ENCODE measurements at regions not wholly inside any gene's neighbourhood (a gene's known extent, or its start where the extent isn't known, plus 50 kb on each side); places are given as distances from the start of the nearest gene placed in this dataset.

DNA sequence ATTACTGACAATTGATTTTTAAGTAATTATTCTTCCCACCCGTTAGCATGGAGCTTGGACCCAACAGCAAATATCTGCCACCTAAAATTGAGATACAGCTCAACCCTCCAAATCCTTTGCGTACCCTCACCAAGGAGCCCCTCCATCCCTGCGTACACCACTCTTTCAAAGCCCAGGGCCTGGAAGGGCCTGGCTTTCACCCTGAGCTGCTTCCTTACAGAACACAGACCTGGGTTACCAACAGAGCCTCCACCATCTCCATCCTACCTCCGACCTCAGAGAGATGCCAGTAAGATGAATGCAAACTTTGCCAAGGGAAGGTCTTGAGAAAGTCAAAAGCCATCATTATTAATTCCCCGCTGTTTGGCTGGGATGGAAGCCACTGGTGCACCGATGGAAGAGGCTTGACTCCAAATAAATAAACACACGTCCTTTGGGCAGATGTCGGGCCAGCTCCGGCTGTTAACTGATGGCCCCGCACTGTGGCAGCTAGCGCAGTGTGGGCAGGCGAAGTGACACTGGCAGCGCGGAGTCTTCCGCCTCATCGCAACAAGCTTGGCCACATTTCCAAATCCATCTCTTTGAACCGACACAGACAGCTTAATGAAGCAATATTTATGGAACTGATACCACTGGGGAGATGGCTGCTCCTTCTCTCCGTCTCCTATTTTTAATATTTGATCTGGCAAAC lies 150.2 kb upstream of the VSTM2B start:
- no peak for DNase-seq

GRCh38 chr19:29376855-29377354 lies 148.9 kb upstream of the VSTM2B start:
- DNase-seq = no peak

- no peak for DNase-seq
These were observed 147.7 kb upstream of the VSTM2B start for GRCh38 chr19:29378126-29378525.

DNA sequence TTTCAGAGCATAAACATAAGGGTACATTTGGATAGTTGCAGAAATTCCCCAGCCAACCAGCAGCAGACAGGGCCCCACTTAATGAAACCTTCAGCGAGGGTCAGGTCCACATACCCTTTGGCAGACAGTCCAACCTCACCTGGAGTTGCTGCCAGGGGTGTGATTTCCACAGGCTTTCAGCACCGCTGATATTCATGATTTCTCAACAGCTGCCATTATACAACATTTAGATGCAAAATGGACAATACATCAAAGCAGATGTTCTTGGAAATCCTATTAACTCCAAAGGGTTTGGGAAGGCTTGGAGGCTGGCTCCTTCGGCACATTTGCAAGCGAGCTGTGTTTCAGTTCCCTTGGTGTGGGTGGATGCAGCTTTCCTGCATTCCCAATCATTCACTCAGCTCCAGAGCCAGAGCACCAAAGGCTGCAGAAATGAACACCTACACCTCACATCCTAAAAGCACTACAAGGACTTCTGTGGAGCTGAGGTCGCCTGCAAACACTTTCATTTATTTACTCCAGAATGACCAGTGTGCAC lies 147.2 kb upstream of the VSTM2B start:
- no peak for DNase-seq

DNA sequence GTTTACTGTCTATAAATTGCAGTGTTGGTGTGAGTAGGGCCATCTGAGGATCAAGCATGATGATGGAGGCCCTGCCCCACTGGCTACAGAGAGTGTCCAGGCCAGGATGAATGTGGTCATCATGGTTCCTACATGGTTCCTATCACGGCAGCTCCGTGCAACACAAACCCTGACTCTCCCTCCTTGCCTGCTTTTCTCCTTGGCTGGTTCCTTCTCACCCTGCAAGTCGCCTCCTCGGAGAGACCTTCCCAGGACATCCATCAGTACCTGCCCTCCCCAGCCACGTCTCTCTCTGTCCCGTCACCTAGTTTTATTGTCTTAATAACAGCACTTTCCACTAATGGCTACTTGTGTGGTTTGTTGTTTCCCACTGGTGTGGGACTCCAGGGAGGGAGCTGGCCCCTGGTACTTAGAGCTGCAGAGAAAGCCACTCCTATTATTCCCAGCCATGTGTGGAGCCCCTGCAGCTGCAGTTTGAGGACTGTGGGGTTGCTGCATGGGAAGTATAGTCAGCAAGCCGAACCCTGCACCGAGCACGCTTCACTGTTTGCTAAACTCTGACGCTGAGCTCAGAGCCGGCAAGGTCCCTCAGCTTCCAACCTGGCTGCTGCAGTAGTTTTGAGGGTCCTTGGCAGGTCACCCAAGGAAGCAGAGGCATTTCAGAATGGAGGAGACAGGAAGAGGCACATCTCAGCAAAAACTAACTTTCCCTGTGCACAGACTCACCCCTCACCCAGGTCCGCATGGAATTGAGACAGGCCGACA lies 146.4 kb upstream of the VSTM2B start:
- no peak for DNase-seq

DNA sequence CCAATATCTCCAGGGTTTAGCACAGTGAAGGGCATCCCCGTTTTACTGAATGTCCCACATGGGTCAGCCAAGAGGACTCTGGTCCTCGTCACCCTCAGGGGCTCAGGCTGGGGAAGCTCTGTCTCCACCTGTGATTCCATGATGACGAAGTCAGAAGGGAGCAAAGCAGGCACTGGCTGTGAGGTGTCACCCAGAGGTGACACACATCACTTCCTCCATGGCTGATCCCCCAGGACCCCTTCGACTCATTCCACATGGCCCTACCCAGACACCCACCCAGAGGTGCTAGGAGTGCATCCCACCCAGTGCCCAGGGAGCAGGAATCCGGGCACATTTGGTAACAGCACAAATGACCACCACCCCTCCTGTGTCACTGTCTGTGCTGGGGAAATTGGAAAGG lies 145.2 kb upstream of the VSTM2B start:
- no peak for DNase-seq

- no peak for DNase-seq
These were observed 144.2 kb upstream of the VSTM2B start for GRCh38 chr19:29381353-29382203.

DNA sequence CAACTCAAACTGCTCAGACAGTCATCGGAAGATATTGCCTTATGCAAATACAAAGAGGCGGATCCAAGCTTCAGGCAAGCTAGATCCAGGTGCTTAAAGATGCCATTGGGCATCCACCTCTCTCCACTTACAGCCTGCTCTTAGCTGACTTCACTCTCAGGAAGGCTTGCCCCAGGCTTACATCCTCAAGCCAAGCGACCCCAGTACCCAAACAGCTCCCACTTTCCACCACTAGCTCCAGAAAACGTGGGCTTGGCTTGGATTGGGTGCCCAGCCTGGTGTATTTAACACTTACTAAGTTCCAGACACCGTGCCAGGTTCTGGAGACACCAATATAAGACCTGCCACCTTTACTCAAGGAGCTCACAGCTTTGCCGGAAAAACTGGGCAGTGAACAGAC lies 142.1 kb upstream of the VSTM2B start:
- peak; percentile 20 for DNase-seq

GRCh38 chr19:29384656-29385055 lies 141.1 kb upstream of the VSTM2B start:
- no peak for DNase-seq

DNA sequence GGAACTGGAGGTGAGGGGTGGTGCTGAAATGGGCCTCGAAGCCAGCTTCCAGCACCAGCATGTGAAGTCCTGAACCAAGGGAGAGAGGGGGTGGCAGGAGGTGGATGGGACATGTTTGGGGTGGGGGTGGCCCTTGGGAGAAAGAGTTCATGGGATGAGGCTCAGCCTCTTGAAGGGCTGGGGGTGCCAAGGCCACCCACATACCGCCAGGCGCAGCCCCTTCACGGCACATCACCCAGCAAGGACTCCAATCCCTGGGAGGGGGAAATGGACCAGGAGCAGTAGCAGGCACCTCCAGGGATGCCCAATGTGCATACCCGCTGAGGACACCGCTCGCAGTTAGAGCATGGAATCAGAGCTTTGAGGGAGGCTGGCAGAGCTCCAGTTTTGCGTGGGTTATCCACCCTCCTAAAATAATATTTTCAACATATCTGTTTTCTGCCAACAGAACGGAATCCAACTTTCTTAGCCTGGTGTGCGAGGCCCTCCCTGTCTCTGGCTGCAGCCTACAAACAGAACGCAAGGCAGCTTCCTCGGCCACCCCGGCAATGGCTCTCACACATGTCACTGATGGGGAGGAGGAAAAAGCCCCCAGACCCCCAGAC lies 140.5 kb upstream of the VSTM2B start:
- no peak for DNase-seq

GRCh38 chr19:29386970-29387369 lies 138.8 kb upstream of the VSTM2B start:
- DNase-seq = no peak

GRCh38 chr19:29387586-29387985 lies 138.2 kb upstream of the VSTM2B start:
- DNase-seq = no peak

GRCh38 chr19:29389495-29389894 lies 136.3 kb upstream of the VSTM2B start:
- DNase-seq = no peak

- no peak for DNase-seq
These were observed 135.1 kb upstream of the VSTM2B start for GRCh38 chr19:29390742-29391141.

DNA sequence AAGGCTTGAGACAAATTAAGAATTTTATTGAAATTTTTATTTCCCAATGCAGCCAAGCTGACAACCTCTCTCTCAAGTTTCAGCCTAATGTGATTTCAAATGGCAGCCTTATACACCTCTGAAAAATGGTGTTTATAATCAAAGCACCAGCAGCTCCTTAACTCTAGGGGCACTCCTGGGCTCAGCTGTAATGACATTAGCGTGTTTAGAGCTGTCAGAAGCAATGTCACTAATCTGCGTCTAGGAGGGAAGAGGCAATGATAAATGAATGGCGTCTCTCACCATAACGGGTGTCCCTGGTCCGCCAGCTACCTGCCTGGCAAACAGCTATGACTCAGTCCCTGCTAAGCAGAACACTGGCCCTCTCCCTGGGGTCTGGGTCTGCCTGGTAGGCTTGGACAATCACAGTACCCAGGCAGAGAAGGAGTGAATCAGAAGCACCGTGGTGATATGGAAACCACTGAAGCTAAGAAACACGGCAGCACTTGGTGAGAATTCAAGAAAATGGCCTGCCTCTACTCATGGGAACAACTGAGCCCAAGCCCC lies 131.8 kb upstream of the VSTM2B start:
- DNase-seq = no peak

DNA sequence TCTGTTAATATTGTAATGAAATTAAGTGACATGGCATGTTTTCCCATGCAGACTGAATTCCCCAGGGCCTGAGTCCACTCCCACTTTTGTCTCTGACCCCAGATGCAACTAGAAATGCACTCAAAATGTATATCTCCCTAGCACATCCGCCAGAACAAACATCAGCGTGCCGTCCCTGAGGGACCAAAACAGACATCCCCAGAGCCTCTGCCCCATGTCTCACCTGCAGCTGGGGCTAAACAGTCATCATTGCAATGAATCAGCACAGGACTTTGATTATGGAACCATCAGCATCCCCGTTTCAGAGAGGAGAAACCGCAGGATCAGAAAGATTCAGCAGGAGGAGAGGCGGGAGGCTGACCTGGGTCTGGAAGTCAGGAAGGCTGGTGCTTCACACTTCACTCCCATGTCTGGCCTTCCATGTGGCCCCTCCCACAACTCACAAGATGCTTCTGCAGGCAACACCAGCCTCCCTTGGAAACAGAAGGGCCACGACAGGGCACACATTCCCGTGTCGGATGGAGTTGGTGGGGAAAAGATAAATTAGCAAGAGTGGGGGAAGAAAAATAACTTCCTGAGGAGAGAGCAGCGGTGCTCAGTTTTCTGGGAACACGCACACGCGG lies 130.6 kb upstream of the VSTM2B start:
- no peak for DNase-seq

GRCh38 chr19:29395734-29396414 lies 129.9 kb upstream of the VSTM2B start:
- DNase-seq = no peak

DNA sequence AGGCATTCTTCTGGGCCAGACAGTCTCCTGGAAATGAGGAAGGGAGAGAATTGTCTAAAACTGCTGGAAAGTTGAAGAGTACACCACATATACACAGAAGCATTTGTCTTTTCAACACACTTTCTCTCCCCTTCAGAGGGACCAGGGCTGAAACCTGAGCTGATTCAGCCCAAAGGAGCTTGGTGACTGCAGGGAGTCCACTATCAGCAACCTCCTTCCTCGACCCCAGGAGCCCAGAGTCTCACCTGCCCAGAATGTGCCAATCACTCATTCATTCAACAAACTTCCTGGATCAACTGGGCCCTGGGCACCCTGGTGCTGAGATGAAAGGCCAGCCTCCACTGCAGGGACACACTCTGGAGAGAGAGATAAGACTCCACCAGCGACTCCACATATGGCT lies 128.9 kb upstream of the VSTM2B start:
- no peak for DNase-seq

DNA sequence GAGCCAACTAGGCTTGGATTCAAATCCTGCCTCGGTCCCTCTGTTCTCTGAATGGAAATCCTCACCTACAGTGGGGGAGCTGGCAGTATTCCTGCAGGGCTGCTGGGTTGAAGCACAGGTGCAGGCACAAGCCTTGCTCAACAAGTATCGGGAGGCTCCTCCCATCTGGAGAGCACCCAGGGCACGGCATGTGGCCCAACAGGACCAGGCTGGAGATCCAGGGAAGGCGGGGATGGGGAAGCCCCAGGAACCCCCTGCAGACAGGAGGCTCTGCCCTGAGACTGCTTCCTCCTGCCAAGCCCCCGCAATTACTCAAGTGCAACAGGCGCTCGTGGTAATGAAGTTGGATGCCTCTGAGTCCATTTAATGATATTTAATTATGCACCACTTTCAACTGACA lies 128.0 kb upstream of the VSTM2B start:
- DNase-seq = no peak

- DNase-seq = no peak
These were observed 126.0 kb upstream of the VSTM2B start for GRCh38 chr19:29399804-29400203.

All from NCI-H526 treated with DMSO at 0.1 percent for 48 hours (cell line).